HEK293 (cell line): ENCODE measurements at regions not wholly inside any gene's neighbourhood (a gene's known extent, or its start where the extent isn't known, plus 50 kb on each side); places are given as distances from the start of the nearest gene placed in this dataset.

ENCODE experiments used
- CTCF ChIA-PET: fragments of 350-600 bp; formaldehyde crosslinking; extraction: SDS; loops from one replicate; lab custom pipeline; 2021; ENCODE audit warnings: antibody characterized with exemption; lab: Yijun Ruan, JAX
- POLR2A ChIA-PET: fragments of 300-600 bp; formaldehyde crosslinking; extraction: SDS; loops from one replicate; lab custom pipeline; 2020; ENCODE audit warnings: antibody characterized with exemption, inconsistent platforms; lab: Yijun Ruan, JAX
- H3K27ac ChIP-seq: fragments of 200-500 bp; sonication (Bioruptor generic); 2 replicates; pipeline ENCODE4 v1.5.1; 2014; ENCODE audit warnings: low read depth, low read length, control low read depth, inconsistent platforms; ENCODE audit errors: extremely low read depth
- H3K36me3 ChIP-seq, 2 experiments: fragments of 200-500 bp in 1 of 2; sonication (Bioruptor generic) in 1 of 2; 1 replicate in 1 of 2; 2 replicates in 1 of 2; pipeline ENCODE4 v1.5.1; 2014 to 2017; ENCODE audit warnings: inconsistent platforms in 2 of 2, low read length in 2 of 2; ENCODE audit not compliant: control insufficient read depth in 2 of 2, insufficient read depth in 1 of 2
- H3K4me1 ChIP-seq: fragments of 200-500 bp; sonication (Bioruptor generic); 2 replicates; pipeline ENCODE4 v1.5.1; 2014; ENCODE audit warnings: mild to moderate bottlenecking, low read length, inconsistent platforms; ENCODE audit not compliant: control insufficient read depth, insufficient read depth
- H3K4me3 ChIP-seq: 2 replicates; pipeline ENCODE4 v1.5.1; 2011; ENCODE audit warnings: low read depth, mild to moderate bottlenecking, control low read depth, low read length, moderate library complexity
- H3K9me3 ChIP-seq: fragments of 200-500 bp; sonication (Bioruptor generic); 2 replicates; pipeline ENCODE4 v1.5.1; 2014; ENCODE audit warnings: low read depth, low read length, inconsistent platforms; ENCODE audit not compliant: control insufficient read depth, insufficient read depth
- MEIS1 ChIP-seq: sonication (generic); formaldehyde crosslinking; IDR thresholded peaks from 2 replicates; pipeline ENCODE4 v1.8.1; 2022; ENCODE audit warnings: missing genetic modification reagents, mild to moderate bottlenecking, borderline replicate concordance
- REPIN1 ChIP-seq: fragments of 450-650 bp; formaldehyde crosslinking; IDR thresholded peaks from 2 replicates; pipeline ENCODE4 v1.5.1; 2017; ENCODE audit warnings: missing biosample characterization, missing genetic modification characterization, low read depth
- ZNF155 ChIP-seq: fragments of 450-650 bp; formaldehyde crosslinking; IDR thresholded peaks from 2 replicates; pipeline ENCODE4 v1.5.1; 2016; ENCODE audit warnings: missing biosample characterization, missing genetic modification characterization
- ZNF174 ChIP-seq: fragments of 450-650 bp; formaldehyde crosslinking; IDR thresholded peaks from 2 replicates; pipeline ENCODE4 v1.5.0; 2017; ENCODE audit warnings: missing biosample characterization, mild to moderate bottlenecking, missing genetic modification characterization
- ZNF202 ChIP-seq: fragments of 450-650 bp; formaldehyde crosslinking; IDR thresholded peaks from 2 replicates; pipeline ENCODE4 v1.5.1; 2016; ENCODE audit warnings: missing biosample characterization, missing genetic modification characterization, borderline replicate concordance
- ZNF239 ChIP-seq: fragments of 450-650 bp; formaldehyde crosslinking; IDR thresholded peaks from 2 replicates; pipeline ENCODE4 v1.5.1; 2016; ENCODE audit warnings: missing biosample characterization, missing genetic modification characterization
- ZNF248 ChIP-seq: fragments of 450-650 bp; formaldehyde crosslinking; IDR thresholded peaks from 2 replicates; pipeline ENCODE4 v1.5.1; 2017; ENCODE audit warnings: missing biosample characterization, missing genetic modification characterization
- ZNF266 ChIP-seq: fragments of 450-650 bp; formaldehyde crosslinking; IDR thresholded peaks from 2 replicates; pipeline ENCODE4 v1.5.1; 2016; ENCODE audit warnings: missing biosample characterization, missing genetic modification characterization, low read depth
- ZNF600 ChIP-seq: fragments of 450-650 bp; formaldehyde crosslinking; IDR thresholded peaks from 2 replicates; pipeline ENCODE4 v1.5.1; 2016; ENCODE audit warnings: missing biosample characterization, missing genetic modification characterization
- ZNF654 ChIP-seq: fragments of 450-650 bp; formaldehyde crosslinking; IDR thresholded peaks from 2 replicates; pipeline ENCODE4 v1.5.1; 2016; ENCODE audit warnings: low read depth, missing biosample characterization, missing genetic modification characterization
- ZNF76 ChIP-seq: fragments of 450-650 bp; formaldehyde crosslinking; IDR thresholded peaks from 2 replicates; pipeline ENCODE4; 2016; ENCODE audit warnings: low read depth, missing biosample characterization, missing genetic modification characterization, borderline replicate concordance
- ZNF830 ChIP-seq: fragments of 450-650 bp; IDR thresholded peaks from 2 replicates; pipeline ENCODE4 v1.5.0; 2018; ENCODE audit warnings: missing biosample characterization, missing genetic modification characterization, low read depth, mild to moderate bottlenecking, moderate library complexity
- ZNF837 ChIP-seq: fragments of 450-650 bp; formaldehyde crosslinking; IDR thresholded peaks from 2 replicates; pipeline ENCODE4 v1.5.1; 2016; ENCODE audit warnings: missing biosample characterization, missing genetic modification characterization
- TF ChIP-seq, protein P1 (sequence below): fragments of 450-650 bp; formaldehyde crosslinking; IDR thresholded peaks from 2 replicates; pipeline ENCODE4 v1.5.1; 2016; ENCODE audit warnings: missing biosample characterization, missing genetic modification characterization, borderline replicate concordance
- TF ChIP-seq, protein P2 (sequence below): fragments of 450-650 bp; formaldehyde crosslinking; IDR thresholded peaks from 2 replicates; pipeline ENCODE4 v1.5.1; 2017; ENCODE audit warnings: missing biosample characterization, missing genetic modification characterization
- TF ChIP-seq, protein P3 (sequence below): fragments of 450-650 bp; formaldehyde crosslinking; IDR thresholded peaks from 2 replicates; pipeline ENCODE4 v1.5.1; 2017; ENCODE audit warnings: missing biosample characterization, missing genetic modification characterization
- TF ChIP-seq, protein P4 (sequence below): fragments of 450-650 bp; formaldehyde crosslinking; IDR thresholded peaks from 2 replicates; pipeline ENCODE4 v1.5.1; 2016; ENCODE audit warnings: missing biosample characterization, missing genetic modification characterization

DNA sequence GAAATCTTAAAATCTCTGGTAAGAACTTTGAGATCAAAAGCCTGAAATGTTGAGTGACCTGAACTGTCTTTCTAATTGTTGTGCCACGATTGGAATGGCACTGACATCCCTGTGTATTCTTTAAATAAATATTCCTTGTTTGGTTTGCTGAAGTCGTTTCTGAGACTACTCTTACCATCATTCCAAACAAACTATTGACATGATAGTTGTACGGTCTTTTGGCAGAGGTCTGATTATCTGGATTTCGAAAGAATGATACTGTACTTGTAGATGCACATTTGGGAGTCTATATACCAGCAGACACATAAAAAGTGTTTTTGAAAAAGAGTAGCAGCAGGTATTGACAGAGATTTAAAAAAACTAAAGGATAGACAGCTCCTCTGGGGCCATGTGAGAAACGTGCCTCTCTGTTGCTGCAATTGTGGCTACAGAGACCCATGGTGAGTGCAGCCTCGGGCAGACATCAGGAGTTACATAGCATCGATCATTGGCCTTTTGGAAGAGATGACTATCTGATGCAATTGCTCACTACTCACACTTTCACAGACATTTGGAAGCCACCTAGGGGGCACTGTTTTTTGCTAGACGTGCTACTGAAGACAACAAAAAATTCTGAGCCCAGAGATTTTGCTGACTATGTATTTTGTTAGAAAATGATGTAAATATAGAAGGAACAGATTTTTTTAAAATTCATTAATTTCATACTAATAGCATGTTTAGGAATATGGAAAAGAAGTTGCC is 464.5 kb downstream of the KCNT2 start (continued):
- TF ChIP-seq, protein P1, sequence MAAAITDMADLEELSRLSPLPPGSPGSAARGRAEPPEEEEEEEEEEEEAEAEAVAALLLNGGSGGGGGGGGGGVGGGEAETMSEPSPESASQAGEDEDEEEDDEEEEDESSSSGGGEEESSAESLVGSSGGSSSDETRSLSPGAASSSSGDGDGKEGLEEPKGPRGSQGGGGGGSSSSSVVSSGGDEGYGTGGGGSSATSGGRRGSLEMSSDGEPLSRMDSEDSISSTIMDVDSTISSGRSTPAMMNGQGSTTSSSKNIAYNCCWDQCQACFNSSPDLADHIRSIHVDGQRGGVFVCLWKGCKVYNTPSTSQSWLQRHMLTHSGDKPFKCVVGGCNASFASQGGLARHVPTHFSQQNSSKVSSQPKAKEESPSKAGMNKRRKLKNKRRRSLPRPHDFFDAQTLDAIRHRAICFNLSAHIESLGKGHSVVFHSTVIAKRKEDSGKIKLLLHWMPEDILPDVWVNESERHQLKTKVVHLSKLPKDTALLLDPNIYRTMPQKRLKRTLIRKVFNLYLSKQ = no peak
- TF ChIP-seq ZNF248 (tag by site-specific recombination) = no peak
- no peak for TF ChIP-seq ZNF837 (tag by site-specific recombination)
- no peak for TF ChIP-seq MEIS1 (CRISPR knock-in tag)
- TF ChIP-seq ZNF174 = no peak

DNA sequence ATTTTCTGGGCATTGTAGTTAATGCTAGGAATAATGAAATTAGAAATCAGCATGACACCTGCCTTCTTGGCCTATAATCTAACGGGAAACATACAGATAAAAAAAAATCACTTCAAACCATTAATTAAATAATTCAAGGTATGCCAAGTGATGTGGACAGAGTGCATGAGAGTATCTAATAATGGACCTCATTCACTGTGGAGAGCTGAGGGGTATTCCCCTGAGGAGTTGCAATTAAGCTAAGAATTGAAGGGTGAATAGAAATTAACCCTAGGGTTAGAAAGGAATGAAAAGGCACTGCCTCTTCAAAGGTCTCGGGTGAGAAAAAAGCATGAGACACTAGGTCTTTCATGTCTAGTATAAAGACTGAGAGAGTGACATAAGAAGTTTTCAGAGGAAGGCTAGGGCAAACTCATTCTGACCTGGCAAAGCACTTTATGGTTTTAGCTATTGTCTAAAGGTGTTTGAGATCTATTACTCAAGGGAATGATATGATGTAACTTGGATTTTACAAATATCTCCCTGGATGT is 466.1 kb downstream of the KCNT2 start:
- TF ChIP-seq ZNF830 (tag by site-specific recombination) (no peak), REPIN1 (tag by site-specific recombination) (no peak), ZNF266 (no peak), ZNF202 (tag by site-specific recombination) (no peak), ZNF654 (no peak), ZNF239 (tag by site-specific recombination) (no peak), ZNF76 (tag by site-specific recombination) (no peak), ZNF600 (no peak), ZNF155 (tag by site-specific recombination) (no peak)
- TF ChIP-seq, protein P2, sequence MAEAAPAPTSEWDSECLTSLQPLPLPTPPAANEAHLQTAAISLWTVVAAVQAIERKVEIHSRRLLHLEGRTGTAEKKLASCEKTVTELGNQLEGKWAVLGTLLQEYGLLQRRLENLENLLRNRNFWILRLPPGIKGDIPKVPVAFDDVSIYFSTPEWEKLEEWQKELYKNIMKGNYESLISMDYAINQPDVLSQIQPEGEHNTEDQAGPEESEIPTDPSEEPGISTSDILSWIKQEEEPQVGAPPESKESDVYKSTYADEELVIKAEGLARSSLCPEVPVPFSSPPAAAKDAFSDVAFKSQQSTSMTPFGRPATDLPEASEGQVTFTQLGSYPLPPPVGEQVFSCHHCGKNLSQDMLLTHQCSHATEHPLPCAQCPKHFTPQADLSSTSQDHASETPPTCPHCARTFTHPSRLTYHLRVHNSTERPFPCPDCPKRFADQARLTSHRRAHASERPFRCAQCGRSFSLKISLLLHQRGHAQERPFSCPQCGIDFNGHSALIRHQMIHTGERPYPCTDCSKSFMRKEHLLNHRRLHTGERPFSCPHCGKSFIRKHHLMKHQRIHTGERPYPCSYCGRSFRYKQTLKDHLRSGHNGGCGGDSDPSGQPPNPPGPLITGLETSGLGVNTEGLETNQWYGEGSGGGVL (tag by site-specific recombination) = no peak
- TF ChIP-seq, protein P3, sequence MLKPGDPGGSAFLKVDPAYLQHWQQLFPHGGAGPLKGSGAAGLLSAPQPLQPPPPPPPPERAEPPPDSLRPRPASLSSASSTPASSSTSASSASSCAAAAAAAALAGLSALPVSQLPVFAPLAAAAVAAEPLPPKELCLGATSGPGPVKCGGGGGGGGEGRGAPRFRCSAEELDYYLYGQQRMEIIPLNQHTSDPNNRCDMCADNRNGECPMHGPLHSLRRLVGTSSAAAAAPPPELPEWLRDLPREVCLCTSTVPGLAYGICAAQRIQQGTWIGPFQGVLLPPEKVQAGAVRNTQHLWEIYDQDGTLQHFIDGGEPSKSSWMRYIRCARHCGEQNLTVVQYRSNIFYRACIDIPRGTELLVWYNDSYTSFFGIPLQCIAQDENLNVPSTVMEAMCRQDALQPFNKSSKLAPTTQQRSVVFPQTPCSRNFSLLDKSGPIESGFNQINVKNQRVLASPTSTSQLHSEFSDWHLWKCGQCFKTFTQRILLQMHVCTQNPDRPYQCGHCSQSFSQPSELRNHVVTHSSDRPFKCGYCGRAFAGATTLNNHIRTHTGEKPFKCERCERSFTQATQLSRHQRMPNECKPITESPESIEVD (tag by site-specific recombination) = no peak
- TF ChIP-seq, protein P4, sequence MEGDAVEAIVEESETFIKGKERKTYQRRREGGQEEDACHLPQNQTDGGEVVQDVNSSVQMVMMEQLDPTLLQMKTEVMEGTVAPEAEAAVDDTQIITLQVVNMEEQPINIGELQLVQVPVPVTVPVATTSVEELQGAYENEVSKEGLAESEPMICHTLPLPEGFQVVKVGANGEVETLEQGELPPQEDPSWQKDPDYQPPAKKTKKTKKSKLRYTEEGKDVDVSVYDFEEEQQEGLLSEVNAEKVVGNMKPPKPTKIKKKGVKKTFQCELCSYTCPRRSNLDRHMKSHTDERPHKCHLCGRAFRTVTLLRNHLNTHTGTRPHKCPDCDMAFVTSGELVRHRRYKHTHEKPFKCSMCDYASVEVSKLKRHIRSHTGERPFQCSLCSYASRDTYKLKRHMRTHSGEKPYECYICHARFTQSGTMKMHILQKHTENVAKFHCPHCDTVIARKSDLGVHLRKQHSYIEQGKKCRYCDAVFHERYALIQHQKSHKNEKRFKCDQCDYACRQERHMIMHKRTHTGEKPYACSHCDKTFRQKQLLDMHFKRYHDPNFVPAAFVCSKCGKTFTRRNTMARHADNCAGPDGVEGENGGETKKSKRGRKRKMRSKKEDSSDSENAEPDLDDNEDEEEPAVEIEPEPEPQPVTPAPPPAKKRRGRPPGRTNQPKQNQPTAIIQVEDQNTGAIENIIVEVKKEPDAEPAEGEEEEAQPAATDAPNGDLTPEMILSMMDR (tag by site-specific recombination) = no peak
- H3K4me1 ChIP-seq = no peaks in the 10 kb centered on the region
- ChIA-PET POLR2A (no interaction called here), CTCF (interaction anchor here (1.1 kb wide), 1 partner anchor 518 kb away, joined by 3 read pairs; no protein-coding TSS in a partner anchor)
- no peak overlapping the region for H3K27ac ChIP-seq
- no peak overlapping the region for H3K4me3 ChIP-seq
- no peaks in the 10 kb centered on the region for H3K36me3 ChIP-seq
- no peaks in the 10 kb centered on the region for H3K9me3 ChIP-seq
